NCI-H446 (cell line): ENCODE measurements at regions not wholly inside any gene's neighbourhood (a gene's known extent, or its start where the extent isn't known, plus 50 kb on each side); places are given as distances from the start of the nearest gene placed in this dataset.

Experiments used
- DNase-seq, 2 experiments: peaks; one replicate each; lab custom pipeline; 2025; lab: John Stamatoyannopoulos, UW

DNA sequence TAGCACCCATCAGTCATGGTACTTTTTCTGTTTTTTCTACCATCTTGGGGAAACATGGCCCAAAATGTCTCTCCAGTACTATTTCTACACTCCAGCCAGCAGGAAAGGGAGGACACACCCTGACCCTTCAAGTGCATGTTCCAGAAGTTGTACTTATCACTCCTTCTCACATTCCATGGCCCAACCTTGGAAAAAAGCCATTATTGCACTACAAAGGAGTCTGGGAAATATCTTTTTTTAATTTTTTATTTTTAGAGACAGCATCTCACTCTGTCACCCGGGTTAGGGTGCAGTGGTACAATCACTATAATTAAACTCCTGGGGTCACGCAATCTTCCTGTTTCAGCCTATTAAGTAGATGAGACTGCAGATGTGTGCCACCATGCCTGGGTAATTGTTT, 100.0 kb upstream of the PPP2R3A start:
- DNase-seq = no peak

DNA sequence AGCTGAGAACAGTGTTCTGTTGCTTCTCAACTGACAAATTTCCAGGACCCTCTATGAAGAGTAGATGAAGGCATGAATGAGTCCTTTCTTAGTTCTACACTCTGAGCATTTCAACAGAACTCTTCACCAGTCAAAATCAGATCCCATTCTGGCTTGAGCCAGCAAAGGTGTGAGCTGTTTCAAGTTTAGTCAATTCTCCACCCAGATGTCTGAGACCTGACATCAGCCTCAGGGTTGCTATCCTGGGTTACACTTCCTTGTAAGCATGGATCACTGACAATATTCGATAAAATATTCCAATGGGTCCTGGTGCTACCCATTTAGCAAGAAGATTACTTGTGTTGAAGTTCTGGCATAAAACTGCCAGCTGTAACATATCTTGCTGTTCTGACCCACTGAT, 97.6 kb upstream of the PPP2R3A start:
- DNase-seq = no peak

DNA sequence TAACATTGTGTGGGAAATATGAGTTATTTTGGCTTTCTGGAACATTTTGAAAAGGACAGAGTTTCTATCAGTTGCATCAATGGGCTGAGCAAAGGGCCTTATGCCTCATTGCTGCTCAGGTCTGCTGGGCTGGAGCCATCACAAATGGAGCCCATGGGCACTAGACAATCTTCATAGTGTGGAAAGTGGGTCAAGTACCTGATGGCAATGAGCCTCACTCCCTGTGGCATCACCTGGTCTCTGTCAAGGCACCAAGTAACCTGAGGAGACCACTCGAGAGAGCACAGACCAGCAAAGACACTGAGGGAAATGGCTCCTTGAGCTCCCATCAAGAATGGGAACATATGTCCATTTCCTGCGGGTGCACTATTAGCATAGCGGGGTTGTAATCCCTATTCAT, 96.7 kb upstream of the PPP2R3A start:
- no peak for DNase-seq

DNA sequence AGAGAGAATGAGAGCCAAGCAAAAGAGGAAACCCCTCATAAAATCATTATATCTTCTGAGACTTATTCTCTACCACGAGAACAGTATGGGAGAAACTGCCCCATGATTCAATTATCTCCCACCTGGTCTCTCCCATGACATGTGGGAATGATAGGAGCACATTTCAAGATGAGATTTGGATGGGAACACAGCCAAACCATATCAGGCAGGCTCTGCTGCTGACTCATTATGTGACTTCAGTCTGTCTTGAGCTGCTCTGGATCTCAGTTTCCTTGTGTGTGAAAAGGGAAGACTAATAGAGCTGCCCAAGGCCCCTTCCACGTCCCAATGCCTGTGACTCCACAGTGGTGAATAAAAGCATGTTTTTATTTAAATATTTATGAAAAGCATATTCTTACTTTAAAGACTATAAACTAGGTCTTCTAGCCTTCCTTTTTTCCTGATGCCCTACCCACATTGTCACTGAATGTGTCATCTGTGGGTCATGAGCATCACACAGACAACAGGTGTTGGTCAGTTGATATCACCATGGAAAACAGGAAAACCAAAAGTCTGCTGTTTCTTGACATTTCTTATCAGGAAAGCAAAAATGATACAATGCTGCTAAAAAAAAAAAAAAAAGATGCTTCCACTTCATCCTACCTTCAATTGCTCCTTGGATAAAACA, 96.0 kb upstream of the PPP2R3A start:
- no peak for DNase-seq

DNA sequence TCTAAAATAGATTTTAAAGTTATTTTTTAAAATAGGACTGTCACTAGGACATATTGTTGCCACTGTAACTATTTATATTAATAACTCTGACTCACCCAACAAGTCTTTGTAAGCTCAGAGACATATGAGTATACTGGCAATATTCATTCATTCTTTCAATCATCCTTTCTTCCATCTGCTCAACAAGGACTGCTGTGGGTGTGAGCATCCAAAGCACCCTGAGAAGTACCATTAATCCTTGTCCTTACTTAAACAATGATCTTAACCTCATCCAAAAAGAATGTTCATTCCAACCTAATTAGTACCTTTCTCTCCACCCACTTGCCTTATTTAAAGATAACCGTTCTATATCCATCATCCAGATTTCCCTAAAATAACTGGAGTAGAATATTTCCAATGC, 94.2 kb upstream of the PPP2R3A start:
- DNase-seq = no peak

DNA sequence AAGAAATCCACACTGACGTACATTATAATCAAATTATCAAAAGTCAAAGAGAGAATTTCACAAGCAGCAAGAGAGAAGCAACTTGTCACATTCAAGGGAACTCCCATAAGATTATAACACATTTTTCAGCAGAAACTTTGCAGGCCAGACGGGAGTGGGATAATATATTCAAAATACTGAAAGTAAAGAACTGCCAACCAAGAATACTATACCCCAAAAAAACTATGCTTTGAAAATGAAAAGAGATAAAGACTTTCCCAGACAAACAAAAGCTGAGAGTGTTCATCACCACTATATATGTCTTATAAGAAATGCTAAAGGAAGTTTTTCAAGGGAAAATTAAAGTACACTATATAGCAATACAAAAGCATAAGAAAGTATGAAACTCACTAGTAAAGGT, 91.5 kb upstream of the PPP2R3A start:
- DNase-seq = no peak

DNA sequence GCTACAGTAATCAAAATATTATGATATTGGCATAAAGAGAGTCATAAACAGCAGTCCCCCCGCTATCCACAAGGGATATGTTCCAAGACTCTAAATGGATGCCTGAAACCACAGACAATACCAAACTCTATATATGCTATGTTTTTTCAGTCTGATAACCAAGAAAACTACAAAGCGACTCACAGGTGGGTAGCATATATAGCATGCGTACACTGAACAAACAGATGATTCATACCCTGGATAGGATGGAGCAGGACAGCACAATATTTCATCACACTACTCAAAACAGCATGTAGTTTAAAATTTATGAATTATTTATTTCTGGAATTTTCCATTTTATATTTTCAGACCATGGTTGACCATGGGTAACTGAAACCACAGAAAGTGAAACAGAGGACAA, 87.0 kb upstream of the PPP2R3A start:
- DNase-seq = no peak

DNA sequence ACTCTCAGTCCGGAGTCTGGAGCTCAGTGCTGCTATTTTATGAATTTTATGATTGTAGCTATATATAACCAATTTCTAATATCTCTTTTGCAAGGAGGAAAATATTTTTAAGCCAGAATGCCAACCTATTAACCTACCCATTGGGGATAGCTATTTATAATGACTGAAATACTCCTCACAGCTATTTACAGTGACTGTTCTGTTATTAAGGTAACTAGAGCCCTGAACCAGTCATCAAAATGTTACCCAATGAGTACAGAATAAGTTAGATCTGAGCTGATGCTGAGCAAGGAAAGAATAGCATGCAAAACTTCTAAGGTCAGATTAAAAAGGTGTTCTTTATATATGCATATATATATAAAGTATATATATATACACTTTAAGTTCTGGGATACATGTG, 79.6 kb upstream of the PPP2R3A start:
- no peak for DNase-seq

DNA sequence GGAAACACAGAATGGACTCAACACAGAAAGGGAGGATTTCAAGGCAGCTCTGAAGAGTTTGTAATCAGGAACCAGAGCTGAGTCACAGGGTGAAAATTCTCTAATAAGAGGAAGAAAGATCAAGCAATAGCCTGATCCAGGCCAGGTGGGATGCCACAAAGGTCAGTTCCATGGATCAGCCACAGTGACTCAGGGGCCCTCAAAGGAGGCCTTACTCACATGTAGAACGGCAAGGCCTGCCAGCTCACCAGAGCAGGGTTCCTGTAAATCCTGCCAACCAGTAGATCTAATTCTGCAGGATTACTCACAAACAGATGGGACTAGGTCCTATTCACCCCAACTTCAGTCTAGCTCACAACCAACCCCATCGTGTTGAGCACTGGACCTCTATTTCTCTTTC, 78.3 kb upstream of the PPP2R3A start:
- DNase-seq = no peak

DNA sequence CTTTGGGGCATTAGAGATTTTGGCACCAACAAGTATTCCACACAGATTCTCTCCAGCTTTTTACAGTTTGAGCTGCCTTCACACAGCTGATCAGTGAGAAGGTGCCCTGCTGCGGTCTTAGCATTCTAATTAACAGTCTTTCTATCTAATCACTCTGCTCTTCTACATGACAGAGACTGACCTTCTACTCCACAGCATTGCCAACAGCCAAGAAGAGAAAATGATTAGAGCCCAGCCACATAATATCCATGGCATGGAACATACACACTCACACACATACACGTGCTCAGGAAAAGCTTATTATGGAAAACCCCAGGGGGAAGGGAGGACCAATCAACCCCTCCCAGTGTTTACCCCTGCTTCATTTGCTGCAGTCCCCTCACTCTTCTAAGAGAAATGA, 76.1 kb upstream of the PPP2R3A start:
- DNase-seq = no peak

DNA sequence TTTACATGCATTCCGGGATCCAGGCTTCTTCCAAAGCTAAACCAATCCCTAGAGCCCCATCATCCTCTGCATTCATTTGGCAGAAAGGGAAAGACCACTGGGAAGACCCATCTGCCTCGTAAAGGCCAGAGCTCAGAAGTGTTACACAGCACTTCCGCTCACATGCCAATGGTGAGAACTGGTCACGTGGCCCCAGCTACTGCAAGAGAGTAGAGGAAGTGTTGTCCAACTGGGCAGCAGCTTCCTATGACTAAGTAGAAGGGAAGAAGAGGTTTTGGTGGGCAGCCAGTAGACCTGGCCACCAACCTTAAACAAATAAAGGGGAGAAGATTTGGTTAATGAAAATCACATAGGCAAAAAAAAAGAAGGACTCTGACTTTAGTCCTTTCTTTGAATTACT, 74.4 kb upstream of the PPP2R3A start:
- DNase-seq = no peak

DNA sequence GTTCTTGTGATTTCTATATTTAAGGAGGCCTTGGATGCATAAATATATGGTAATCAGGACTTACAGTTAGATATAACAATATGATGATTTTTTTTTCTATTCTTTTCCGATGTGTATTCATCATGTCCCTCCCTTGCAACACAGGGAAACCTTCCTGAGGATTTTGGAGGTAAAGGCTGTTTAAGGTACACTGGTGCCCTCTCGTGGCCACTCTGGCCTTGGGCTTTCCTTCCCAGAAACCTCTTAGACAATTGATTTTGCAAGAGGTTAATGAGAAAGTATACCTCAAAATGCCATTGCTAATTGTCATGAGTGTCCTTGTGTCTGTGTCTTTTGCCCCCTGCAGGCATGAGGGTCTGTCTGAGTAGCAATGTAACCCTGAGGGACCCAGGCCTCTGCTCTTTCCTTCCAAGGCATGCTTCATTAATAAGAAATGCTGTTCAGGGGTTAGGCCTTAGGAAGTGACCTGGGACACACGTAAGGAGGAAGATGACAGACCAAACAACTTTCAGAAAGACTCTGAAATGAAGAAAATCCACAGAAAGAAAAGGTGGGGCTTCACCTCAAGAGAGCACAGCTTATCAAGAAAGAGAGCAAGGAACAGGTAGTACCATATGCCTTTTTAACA, 70.3 kb upstream of the PPP2R3A start:
- peak; percentile 46 to 82 for DNase-seq

DNA sequence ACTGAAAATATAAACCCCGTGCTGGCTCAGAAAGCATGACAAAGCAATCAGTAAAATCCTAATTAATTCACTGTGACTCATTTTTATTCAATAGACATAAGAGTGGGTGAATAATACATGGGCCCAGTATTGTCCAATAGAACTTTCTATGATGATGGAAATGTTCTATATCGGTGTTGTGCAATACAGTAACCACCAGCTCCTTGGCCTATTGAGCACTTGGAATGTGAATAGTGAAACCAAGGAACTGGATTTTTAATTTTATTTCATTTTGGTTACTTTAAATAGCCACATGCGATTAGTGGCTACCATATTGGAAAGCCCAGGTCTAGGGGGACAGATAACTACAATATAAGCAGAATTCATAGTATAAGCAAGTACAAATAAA, 69.8 kb upstream of the PPP2R3A start:
- no peak for DNase-seq

DNA sequence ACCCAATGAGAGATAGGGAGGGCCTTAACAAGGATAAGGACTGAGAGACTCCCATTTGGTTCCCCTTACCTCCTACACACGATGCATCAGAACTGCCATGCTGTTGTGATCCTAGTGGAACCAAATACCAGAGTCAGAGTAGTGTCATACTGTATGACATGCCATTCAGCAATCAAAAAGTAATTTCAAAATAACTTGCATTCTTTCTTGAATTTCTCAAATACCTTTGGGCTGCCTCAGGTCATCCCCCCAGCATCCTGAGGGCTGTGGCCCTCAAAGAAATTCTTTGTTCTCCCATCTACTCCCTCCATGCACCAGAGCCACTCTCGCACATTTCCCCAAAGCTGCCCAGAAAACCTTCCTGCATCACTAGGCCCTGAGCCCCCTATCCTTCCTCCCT, 68.9 kb upstream of the PPP2R3A start:
- DNase-seq = no peak

DNA sequence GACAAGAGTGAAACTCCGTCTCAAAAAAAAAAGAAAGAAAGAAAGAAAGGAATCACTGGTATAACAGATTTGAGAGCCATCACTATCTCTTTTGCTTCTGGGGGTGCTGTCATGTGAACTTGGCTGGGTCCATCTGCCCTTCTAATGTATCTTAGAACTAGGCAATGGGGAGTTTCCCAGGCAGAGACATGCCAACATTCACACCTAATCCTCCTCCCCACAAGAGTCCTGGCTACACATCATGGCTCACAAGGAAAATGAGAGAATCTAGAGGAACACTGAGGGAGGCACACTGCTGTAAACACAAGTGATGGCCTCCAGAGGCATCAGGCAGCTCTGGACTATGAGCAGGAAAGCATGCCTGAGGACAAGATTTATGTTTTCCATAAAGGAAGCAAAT, 67.8 kb upstream of the PPP2R3A start:
- no peak for DNase-seq

DNA sequence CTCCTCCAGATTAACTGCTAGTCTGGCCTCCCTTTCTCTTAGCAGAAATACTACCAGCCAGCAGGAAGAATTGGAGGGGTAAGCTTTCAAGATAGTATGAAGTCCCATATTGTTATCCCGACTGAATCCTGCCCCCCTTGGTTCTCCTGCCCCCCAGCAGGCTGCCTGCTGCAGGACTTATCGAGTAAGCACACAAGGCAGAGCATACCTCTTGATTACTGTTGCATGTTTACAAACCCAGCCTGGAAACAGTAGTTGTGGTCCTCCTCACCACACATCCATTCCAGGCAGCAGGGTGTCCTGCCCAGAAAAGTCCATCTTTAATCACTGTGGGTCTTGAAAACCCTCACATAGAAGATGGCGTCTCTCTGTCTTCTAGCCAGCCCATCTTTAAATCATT, 66.8 kb upstream of the PPP2R3A start:
- DNase-seq = no peak

DNA sequence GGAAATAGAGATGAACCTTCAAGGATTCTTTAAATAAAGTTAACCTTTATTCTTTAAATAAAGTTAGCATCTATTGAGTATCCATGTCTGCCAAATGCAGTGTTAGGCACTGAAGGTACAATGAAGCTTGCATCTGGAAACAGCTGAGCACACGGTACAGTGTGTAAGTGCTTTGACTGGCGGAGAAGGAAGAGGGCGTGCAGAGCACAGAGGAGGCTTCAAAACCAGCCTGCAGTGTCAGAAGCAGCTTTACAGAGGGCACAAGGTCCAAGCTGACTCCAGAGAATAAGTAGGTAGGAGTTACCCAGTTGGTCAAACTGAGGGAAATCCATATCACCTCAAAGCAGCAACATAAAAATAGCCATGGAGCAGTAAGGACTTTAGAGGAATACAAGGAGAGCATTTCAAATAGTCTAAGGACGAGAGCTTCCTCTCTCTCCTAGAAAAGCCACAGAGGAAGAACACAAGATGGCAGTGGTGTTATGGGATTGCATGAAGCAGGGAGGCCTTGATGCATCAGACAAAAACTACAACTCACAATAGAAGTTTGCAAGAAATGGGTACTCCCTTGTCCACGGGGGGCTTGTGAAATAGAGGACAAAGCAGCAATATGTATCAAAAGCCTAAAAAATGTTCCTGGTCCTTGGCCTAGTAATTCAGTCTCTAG, 60.3 kb upstream of the PPP2R3A start:
- no peak for DNase-seq

DNA sequence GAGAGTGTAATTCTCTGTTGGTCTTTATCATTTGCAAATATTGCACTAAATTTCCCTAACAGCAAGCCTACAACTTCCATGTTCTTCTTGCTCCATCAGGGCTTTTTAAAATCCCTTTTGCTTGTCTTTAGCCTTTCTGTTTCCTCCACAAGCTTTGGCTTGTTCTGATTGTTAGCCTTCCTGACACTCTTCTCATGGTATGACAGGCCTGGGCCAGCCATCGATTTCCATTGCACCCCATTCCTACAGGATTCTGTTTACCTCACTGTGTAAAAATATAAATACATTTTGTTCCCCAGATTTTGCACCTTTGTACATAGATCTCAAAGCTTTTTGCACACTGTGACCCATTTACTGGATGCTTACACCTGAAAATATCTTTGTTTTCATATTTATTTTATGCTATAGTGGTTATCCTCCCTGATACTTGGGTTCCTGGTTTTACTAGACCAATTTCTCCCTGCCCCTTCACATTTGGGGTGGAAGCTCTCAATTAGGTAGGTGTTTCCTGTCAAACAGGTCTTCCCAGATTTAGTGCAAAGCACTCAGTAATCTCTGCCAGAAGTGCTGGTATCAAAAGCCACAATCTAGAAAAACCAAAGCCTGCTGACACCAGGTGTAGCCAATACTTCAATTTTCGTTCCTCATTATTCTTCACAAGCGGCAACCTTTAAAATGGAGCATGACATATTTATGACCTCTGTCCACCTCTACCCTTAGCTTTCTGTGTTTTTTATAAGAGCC, 57.9 kb upstream of the PPP2R3A start:
- DNase-seq = no peak

DNA sequence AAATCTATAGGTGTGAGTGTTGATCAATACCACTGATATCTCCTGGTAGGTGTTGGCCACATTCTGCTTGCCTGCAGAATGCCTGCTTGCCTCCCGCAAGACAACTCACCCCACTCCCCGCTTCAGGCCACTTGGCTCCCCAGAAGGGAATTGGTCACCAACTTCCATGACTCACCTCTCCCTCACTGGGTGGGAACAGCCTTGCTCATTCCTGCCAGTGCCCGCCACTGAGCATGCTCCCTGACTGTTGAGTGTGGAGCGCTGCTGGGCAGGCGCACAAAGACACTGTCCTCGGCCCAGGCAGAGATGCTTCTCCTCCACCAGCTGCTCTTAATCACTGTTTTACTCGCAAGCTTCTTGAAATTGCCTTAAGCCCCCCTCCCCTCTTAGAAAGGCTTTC, 57.3 kb upstream of the PPP2R3A start:
- DNase-seq = no peak

DNA sequence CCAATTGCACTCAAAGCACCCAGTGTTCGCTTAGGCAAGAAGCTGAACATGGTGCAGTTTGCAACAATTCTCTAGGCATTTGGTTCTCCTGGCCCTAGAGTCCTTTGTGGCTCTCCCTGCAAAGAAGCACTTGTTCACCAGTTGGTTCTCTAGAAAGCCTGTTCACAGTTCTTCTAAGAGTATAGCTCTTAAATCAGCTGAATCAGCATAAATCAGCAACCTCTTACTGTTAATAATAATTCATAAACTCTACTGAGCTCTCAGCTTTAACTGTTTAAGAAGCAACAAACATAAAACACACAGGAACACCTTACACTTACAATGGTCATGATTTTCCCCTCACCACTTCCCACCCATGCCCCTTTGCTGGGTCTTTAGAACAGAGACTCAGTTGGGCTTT, 56.8 kb upstream of the PPP2R3A start:
- no peak for DNase-seq

DNA sequence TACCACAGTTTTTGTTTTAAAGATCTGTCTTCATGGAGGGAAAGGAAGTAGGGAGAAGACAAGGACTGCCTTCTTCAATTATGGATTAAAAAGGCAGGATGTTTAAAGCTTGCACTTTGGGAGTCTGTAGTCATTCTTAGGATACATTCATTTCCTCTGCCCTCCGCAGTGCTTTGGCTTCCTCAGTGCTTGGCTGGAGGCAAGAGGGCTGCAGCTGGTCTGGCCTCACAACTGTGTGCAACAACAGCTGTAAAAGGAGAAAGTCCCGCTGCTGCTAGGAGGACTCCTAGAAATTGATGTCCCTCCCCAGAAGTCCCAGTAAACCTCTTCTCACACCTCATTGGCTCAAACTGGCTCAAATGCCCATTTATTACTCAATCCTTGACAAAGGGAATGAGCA, 54.4 kb upstream of the PPP2R3A start:
- DNase-seq = no peak

DNA sequence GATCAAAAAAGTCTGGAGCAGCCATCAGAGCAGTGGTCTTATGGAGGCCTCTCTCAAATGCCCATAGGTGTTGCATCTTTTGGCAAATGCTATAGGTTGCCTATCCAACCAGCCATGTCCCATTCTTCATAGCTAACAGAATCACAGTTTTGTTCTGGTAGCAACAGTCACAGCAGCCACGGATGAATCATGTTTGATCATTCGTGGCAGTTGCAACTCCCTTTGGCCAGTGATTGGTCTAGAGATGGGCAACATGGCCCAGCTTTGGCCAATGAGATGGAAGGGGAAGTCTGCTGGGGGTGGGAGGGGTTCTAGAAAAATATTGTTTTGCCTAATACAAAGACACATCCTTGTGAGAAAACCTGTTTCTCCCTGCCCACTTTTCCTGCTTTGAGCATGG, 50.3 kb upstream of the PPP2R3A start:
- no peak for DNase-seq
